ENCODE measurements at regions not wholly inside any gene's neighbourhood (a gene's known extent, or its start where the extent isn't known, plus 50 kb on each side); places are given as distances from the start of the nearest gene placed in this dataset.

- TF ChIP-seq CTCF (conservative IDR thresholded peaks at IDR 0.05 in 1 of 2, IDR thresholded peaks at IDR 0.05 in 1 of 2; ENCODE audit: low read depth in 1 of 2, low read length in 2 of 2): no peak
- TF ChIP-seq EZH2 (IDR thresholded peaks at IDR 0.05; ENCODE audit: low read length, missing control alignments): no peak
Observed at GRCh38 chr13:31517599-31517998, 221.7 kb upstream of the RXFP2 start.

Measured in fibroblast of lung (primary cell).